Keratinocyte (primary cell): ENCODE measurements at regions not wholly inside any gene's neighbourhood (a gene's known extent, or its start where the extent isn't known, plus 50 kb on each side); places are given as distances from the start of the nearest gene placed in this dataset.

ENCODE experiments used
- CTCF ChIP-seq, 3 experiments: IDR thresholded peaks in 1 of 3; conservative IDR thresholded peaks in 1 of 3; optimal IDR thresholded peaks in 1 of 3; 2 replicates in 2 of 3; 3 replicates in 1 of 3; pipeline versions ENCODE3 to v1.5.1; 2011; ENCODE audit warnings: low read length in 3 of 3, mild to moderate bottlenecking in 3 of 3, moderate library complexity in 2 of 3, control low read depth in 1 of 3, inconsistent platforms in 1 of 3; ENCODE audit not compliant: insufficient read depth in 2 of 3; ENCODE audit errors: extremely low read depth in 1 of 3
- EZH2 ChIP-seq: IDR thresholded peaks from one replicate; pipeline ENCODE4 v1.6.1; 2012; ENCODE audit warnings: inconsistent platforms, mild to moderate bottlenecking, low read length, moderate library complexity

- TF ChIP-seq CTCF (optimal IDR thresholded peaks at IDR 0.05 in 1 of 3, IDR thresholded peaks at IDR 0.05 in 1 of 3, conservative IDR thresholded peaks at IDR 0.05 in 1 of 3; ENCODE audit: extremely low read depth in 1 of 3, insufficient read depth in 2 of 3, low read length in 3 of 3) (no peak), EZH2 (no peak)
Measured at GRCh38 chr6:141685416-141685815, 447.3 kb upstream of the GJE1 start.
